GM12874 (cell line): ENCODE measurements at regions not wholly inside any gene's neighbourhood (a gene's known extent, or its start where the extent isn't known, plus 50 kb on each side); places are given as distances from the start of the nearest gene placed in this dataset.

Experiments used
- TF ChIP-seq, protein P1 (sequence below): IDR thresholded peaks from 2 replicates; pipeline ENCODE4 v1.5.1; 2011; ENCODE audit warnings: low read depth, mild to moderate bottlenecking, control low read depth, low read length, moderate library complexity; ENCODE audit not compliant: insufficient read depth

DNA sequence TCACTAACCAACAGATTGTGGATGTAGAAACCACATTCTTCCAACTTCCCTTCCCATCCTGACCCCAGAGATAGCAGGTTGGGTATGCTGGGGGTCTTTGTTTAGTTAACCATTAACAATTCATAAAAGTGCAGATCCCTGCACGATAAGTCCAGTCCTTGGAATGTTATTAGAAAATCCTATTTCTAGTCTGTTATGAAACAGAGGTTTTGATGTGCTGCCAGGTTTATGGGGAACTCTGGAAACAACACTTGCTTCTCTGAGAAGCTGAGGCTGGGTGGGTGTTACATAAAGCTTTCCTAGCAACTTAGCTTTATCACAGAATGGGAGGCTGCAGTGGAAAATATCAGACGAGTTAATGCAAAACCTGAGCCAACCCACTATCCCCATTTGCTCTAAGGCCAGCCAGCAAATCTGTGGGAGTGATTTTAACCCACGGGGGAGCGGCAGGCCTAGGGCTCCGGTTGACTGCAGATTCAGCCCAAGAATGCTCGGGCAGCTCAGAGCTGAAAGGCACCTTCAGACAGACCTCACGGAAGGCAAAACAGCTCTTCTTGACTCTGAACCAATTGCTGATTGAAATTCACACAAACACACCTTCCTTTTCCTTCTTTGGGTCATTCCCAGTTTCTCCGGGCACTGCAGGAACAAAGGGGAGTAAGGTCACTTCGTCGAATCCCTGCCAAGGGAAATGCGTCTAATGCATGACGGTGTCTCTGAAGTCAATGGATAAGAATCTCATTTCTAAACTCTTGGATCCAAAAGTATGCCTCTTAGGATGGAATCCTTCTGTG is 111.7 kb upstream of the IRF2BP2 start:
- TF ChIP-seq, protein P1, sequence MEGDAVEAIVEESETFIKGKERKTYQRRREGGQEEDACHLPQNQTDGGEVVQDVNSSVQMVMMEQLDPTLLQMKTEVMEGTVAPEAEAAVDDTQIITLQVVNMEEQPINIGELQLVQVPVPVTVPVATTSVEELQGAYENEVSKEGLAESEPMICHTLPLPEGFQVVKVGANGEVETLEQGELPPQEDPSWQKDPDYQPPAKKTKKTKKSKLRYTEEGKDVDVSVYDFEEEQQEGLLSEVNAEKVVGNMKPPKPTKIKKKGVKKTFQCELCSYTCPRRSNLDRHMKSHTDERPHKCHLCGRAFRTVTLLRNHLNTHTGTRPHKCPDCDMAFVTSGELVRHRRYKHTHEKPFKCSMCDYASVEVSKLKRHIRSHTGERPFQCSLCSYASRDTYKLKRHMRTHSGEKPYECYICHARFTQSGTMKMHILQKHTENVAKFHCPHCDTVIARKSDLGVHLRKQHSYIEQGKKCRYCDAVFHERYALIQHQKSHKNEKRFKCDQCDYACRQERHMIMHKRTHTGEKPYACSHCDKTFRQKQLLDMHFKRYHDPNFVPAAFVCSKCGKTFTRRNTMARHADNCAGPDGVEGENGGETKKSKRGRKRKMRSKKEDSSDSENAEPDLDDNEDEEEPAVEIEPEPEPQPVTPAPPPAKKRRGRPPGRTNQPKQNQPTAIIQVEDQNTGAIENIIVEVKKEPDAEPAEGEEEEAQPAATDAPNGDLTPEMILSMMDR: no peak

DNA sequence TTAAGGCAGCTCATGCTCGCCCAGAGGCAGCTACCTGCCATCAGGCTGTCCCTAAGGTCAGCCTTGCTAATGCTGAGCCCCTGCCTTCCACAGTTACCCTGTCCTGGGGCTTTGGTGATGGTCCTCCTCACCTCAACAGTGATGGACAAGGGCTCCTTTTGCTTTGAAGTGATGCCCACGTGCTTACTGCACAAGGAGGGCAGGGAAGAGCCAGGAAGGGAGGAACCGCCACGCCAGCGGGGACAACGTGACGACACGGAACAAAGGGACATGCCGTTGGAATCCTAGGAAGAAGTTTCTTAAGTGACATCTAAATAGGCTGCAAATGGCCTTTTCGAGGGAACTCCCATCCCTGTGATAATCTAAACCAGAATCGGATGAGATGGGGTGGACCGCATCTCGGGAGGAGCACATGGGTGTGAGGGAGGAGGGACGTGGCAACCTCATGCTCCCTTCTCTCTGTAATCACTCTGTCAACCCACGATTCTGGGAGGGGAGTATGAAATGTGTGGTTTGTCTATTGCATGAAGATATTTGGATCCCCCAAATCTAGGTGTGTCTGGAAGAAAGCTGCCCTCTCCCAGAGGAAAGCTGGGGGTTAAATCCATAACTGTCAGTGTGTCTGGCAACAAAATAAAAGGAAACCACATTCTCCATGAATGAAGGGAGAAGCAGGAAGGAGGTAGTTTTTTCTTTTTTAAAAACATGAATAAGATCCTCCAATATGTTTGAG is 110.9 kb upstream of the IRF2BP2 start:
- TF ChIP-seq, protein P1: no peak

DNA sequence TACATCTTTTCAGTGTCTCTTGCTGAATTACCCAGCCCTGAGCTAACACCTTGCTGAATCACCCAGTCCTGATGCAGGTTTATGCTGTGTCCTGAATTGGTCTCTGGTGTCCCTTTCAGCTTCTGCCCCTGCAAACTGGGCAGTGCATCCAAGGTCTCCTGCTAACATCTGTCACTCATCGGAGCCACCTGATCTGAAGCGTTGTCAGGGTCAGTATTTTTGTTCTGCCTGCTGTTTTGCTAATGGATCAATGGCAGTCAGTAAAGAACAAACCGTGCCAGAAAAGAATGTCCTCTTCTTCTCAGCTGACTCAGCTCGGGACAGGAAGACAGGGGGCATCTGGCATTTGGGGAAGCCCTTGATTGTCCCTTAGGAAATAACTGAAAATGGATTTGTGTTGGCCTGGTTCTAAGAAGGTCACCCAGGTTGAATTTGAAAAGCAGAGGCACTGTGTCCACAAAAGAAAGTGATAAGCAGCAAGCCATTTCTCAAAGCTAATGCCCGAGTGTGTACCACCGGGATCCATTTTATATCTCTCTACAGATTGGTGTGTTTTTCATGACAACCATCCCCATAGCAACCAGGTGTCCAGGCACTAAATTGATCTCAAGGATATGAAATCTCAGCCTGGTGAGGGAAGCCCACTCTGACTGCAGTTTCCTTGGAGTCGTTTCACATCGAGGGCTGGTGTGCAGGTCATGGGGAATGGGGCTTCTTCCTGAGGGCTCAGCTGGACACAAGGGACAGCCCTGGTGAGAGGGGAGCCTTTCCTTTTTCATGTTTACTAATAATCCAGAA is 109.7 kb upstream of the IRF2BP2 start:
- TF ChIP-seq, protein P1: no peak

DNA sequence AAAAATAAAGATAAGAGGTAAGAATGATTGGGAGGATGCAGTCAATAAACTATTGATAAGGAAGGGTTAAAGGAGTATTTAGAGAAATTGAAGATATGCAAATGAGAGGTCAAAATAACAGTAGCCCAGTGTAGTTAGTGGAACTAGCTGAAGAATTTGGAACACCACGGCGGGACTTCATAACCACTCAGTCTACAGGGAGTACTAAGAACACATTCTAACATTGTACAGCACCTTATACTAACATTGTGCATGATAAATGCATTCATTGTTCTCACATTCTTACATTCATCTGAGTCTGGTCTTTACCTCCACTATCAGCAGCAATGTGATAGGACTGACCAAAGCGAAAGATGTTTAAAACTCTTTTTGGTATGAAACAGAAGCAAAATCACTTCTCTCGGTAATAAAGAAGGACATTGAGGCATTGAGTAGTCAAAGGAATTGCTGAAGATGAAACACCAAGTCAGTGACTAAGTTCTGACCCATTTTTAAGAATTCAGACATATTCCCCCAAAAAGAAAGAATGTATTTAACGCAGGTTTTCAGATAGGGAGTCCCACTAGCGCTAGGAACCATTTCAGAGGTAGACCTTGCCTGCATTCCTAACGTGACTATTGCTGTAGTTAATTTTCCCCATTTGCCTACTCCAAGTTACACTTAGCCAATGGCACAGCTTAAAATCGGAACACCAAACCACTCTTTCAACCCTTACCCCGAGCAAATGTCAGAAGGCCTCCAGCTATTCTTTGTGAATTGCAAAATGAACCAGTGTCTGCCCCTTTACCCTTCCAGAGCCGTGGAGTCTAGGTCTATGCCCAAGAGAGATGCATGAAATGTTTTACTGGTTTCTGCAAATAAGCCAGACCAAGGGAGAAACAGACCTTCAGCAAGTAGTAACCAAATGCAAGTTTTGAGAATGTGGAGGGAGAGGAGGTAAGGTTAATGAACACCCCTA is 108.8 kb upstream of the IRF2BP2 start:
- TF ChIP-seq, protein P1: no peak

DNA sequence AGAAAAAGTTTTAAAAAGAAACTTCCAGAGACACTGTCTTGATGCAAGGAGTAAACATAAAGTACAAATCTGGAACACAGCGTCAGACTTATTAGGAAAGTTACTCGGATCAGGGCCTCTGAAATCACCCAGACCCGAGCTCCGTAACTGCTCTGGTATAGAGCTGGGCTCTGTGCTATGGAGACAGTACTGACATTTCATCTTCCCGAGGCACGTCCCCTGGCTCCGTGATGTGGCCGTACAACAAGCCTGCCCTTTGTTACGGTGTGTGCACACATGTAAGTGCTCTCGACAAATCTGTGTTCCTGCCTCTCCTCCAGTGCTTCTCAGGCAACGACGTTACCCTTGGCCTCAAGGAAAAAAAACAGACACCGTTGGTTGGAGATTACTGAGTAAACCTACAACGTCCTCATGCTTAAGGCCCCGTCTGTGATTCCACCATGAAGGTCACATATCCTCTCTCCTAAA is 107.0 kb upstream of the IRF2BP2 start:
- TF ChIP-seq, protein P1: no peak

DNA sequence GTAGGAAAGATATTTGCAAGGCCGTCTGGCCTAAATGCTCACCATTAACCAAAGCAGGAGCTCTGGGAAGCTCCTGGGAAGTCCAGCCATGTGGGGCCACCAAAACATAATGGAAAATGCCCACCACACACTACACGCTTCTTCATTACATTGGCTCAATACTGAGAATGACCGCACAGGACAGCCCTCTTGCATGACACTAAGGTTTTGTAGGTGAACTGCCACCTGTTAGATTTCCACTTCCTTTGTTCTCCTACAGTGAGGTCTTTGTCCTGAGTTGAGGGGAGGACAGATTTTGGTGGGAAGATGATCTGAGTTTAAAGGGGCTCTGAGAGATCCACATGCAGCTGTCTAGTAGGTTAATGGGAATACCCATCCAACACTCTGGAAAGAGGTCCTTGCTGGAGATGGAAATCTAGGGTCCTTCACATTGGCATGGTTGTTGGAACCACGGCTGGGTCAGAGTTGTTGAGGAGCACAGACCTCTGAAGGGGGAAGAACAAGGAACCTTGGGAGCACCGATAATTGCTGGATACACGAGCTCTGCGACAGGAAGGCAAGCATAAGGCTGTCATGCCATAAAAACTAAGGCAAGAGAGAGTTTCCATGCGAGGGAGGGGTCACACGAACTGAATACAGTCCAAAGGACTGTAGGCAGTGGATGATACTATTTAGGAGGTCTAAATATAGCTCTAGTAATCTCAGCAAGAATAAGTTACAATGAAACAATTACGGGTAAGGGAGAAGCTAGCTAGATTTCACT is 105.5 kb upstream of the IRF2BP2 start:
- TF ChIP-seq, protein P1: no peak
